ENCODE measurements at regions not wholly inside any gene's neighbourhood (a gene's known extent, or its start where the extent isn't known, plus 50 kb on each side); places are given as distances from the start of the nearest gene placed in this dataset.
A peak's percentile ranks its signal among the peaks of the same experiment; 100 is the strongest.

GRCh38 chr12:124442772-124443445 lies 124.5 kb downstream of the NCOR2 start:
- no peak for DNase-seq

GRCh38 chr12:124442281-124442680 lies 125.1 kb downstream of the NCOR2 start:
- DNase-seq = no peak

GRCh38 chr12:124441443-124442194 lies 125.8 kb downstream of the NCOR2 start:
- DNase-seq = no peak

- DNase-seq = no peak
Measured at GRCh38 chr12:124440841-124441381, 126.5 kb downstream of the NCOR2 start.

GRCh38 chr12:124440031-124440626 lies 127.3 kb downstream of the NCOR2 start:
- DNase-seq = no peak

- no peak for DNase-seq
Measured at GRCh38 chr12:124438437-124439056, 128.9 kb downstream of the NCOR2 start.

- peak; percentile 81 for DNase-seq
Measured at GRCh38 chr12:124437617-124438436, 129.6 kb downstream of the NCOR2 start.

GRCh38 chr12:124437121-124437520 lies 130.3 kb downstream of the NCOR2 start:
- DNase-seq = no peak

- DNase-seq = no peak
Measured at GRCh38 chr12:124436366-124436765, 131.0 kb downstream of the NCOR2 start.

- DNase-seq = no peak
Measured at GRCh38 chr12:124435806-124436345, 131.5 kb downstream of the NCOR2 start.

- DNase-seq = no peak
Measured at GRCh38 chr12:124434951-124435805, 132.2 kb downstream of the NCOR2 start.

GRCh38 chr12:124434354-124434753 lies 133.1 kb downstream of the NCOR2 start:
- no peak for DNase-seq

GRCh38 chr12:124433879-124434278 lies 133.5 kb downstream of the NCOR2 start:
- no peak for DNase-seq

GRCh38 chr12:124433147-124433874 lies 134.1 kb downstream of the NCOR2 start:
- DNase-seq = no peak

GRCh38 chr12:124432376-124432775 lies 135.0 kb downstream of the NCOR2 start:
- DNase-seq = peak; percentile 71

GRCh38 chr12:124431971-124432370 lies 135.4 kb downstream of the NCOR2 start:
- no peak for DNase-seq

- DNase-seq = no peak
Measured at GRCh38 chr12:124430491-124430890, 135.6 kb downstream of the RFLNA start.

- DNase-seq = no peak
Measured at GRCh38 chr12:124429535-124429934, 134.6 kb downstream of the RFLNA start.

GRCh38 chr12:124428792-124429281 lies 133.9 kb downstream of the RFLNA start:
- DNase-seq = no peak

- DNase-seq = peak; percentile 68
Measured at GRCh38 chr12:124428136-124428791, 133.4 kb downstream of the RFLNA start.
